Glutamatergic neuron (in vitro differentiated cells): ENCODE measurements at regions not wholly inside any gene's neighbourhood (a gene's known extent, or its start where the extent isn't known, plus 50 kb on each side); places are given as distances from the start of the nearest gene placed in this dataset.

Source experiments
- DNase-seq: peaks from one replicate; pipeline ENCODE4 v3.0.0; 2022
- H3K27ac Mint-ChIP-seq: one replicate; pipeline ENCODE4 v1.8.0; 2020; ENCODE audit warnings: mild to moderate bottlenecking, mixed read lengths, inconsistent platforms; ENCODE audit not compliant: unreplicated experiment
- H3K27me3 Mint-ChIP-seq: one replicate; pipeline ENCODE4 v1.8.0; 2020; ENCODE audit warnings: mild to moderate bottlenecking, moderate library complexity, mixed read lengths, inconsistent platforms; ENCODE audit not compliant: unreplicated experiment
- H3K36me3 Mint-ChIP-seq: one replicate; pipeline ENCODE4 v1.8.0; 2020; ENCODE audit warnings: mild to moderate bottlenecking, mixed read lengths, inconsistent platforms; ENCODE audit not compliant: unreplicated experiment
- H3K4me1 Mint-ChIP-seq: one replicate; pipeline ENCODE4 v1.8.0; 2020; ENCODE audit warnings: mild to moderate bottlenecking, low read depth, mixed read lengths, inconsistent platforms; ENCODE audit not compliant: unreplicated experiment
- H3K4me3 Mint-ChIP-seq: one replicate; pipeline ENCODE4 v1.8.0; 2020; ENCODE audit warnings: mild to moderate bottlenecking, mixed read lengths, inconsistent platforms; ENCODE audit not compliant: unreplicated experiment
- H3K9me3 Mint-ChIP-seq: one replicate; pipeline ENCODE4 v1.8.0; 2020; ENCODE audit warnings: mild to moderate bottlenecking, moderate library complexity, mixed read lengths, inconsistent platforms; ENCODE audit not compliant: unreplicated experiment
- CTCF ChIP-seq: fragments of 200-600 bp; sonication (generic); IDR thresholded peaks from one replicate; pipeline ENCODE4 v1.5.0; 2021; ENCODE audit not compliant: partially characterized antibody, unreplicated experiment

- H3K36me3 Mint-ChIP-seq = peaks cover 4% of the 10 kb centered on the region
- no peaks in the 10 kb centered on the region for H3K27me3 Mint-ChIP-seq
- H3K9me3 Mint-ChIP-seq = no peaks in the 10 kb centered on the region
- no peak overlapping the region for H3K27ac Mint-ChIP-seq
- H3K4me3 Mint-ChIP-seq = no peak overlapping the region
- TF ChIP-seq CTCF = no peak
- H3K4me1 Mint-ChIP-seq = peaks cover 2% of the 10 kb centered on the region
- no peak for DNase-seq
These were observed 139.3 kb upstream of the ROBO2 start for GRCh38 chr3:76900596-76900995.

- no peak for DNase-seq
- H3K36me3 Mint-ChIP-seq = peaks cover 4% of the 10 kb centered on the region
- H3K4me1 Mint-ChIP-seq = no peaks in the 10 kb centered on the region
- H3K27ac Mint-ChIP-seq = no peak overlapping the region
- H3K4me3 Mint-ChIP-seq = no peak overlapping the region
- H3K27me3 Mint-ChIP-seq = no peaks in the 10 kb centered on the region
- TF ChIP-seq CTCF = no peak
- no peaks in the 10 kb centered on the region for H3K9me3 Mint-ChIP-seq
These were observed 131.7 kb upstream of the ROBO2 start for GRCh38 chr3:76908156-76908555.

GRCh38 chr3:76912841-76913383 is 127.0 kb upstream of the ROBO2 start:
- Mint-ChIP-seq H3K4me3 (no peak overlapping the region), H3K27me3 (peaks cover 1% of the 10 kb centered on the region), H3K36me3 (no peaks in the 10 kb centered on the region), H3K9me3 (no peaks in the 10 kb centered on the region), H3K27ac (no peak overlapping the region), H3K4me1 (no peaks in the 10 kb centered on the region)
- no peak for TF ChIP-seq CTCF
- DNase-seq = no peak

GRCh38 chr3:76917436-76917835 is 122.5 kb upstream of the ROBO2 start:
- Mint-ChIP-seq H3K36me3 (no peaks in the 10 kb centered on the region), H3K27ac (no peak overlapping the region), H3K27me3 (peaks cover 1% of the 10 kb centered on the region), H3K9me3 (no peaks in the 10 kb centered on the region), H3K4me3 (no peak overlapping the region), H3K4me1 (no peaks in the 10 kb centered on the region)
- no peak for DNase-seq
- TF ChIP-seq CTCF = no peak

- Mint-ChIP-seq H3K27me3 (peaks cover 1% of the 10 kb centered on the region), H3K36me3 (no peaks in the 10 kb centered on the region), H3K9me3 (no peaks in the 10 kb centered on the region), H3K4me3 (no peak overlapping the region), H3K27ac (no peak overlapping the region), H3K4me1 (no peaks in the 10 kb centered on the region)
- no peak for TF ChIP-seq CTCF
- DNase-seq = no peak
These were observed 119.4 kb upstream of the ROBO2 start for GRCh38 chr3:76920511-76920910.
